Liver (tissue), 8 donors: ENCODE measurements at regions not wholly inside any gene's neighbourhood (a gene's known extent, or its start where the extent isn't known, plus 50 kb on each side); places are given as distances from the start of the nearest gene placed in this dataset.
"Not testable (repeated sequence)": the region's sequence is repeated elsewhere in the genome, so short reads cannot be mapped to it uniquely, and the experiment has no call there.

ENCODE experiments used
- DNase-seq: peaks from one replicate; pipeline ENCODE4 v3.0.0-alpha.2; 2017; ENCODE audit warnings: low spot score
- H3K27ac ChIP-seq, 2 donors: one replicate each; pipeline ENCODE4 v1.7.0; 2013; ENCODE audit warnings: inconsistent platforms in 2 of 2, low read length in 2 of 2, control low read depth in 1 of 2, low read depth in 1 of 2, mild to moderate bottlenecking in 1 of 2
- H3K27me3 ChIP-seq, 4 donors: one replicate each; pipeline versions ENCODE4 v1.6.1 to v1.7.0; 2013; ENCODE audit warnings: low read length in 3 of 4, inconsistent platforms in 1 of 4, mild to moderate bottlenecking in 1 of 4, moderate library complexity in 1 of 4; ENCODE audit not compliant: control insufficient read depth in 4 of 4, insufficient read depth in 4 of 4
- H3K36me3 ChIP-seq, 4 donors: one replicate each; pipeline versions ENCODE4 v1.6.1 to v1.7.0; 2013; ENCODE audit warnings: low read length in 3 of 4, mild to moderate bottlenecking in 3 of 4, low read depth in 1 of 4, moderate library complexity in 1 of 4; ENCODE audit not compliant: control insufficient read depth in 4 of 4, insufficient read depth in 3 of 4
- H3K4me1 ChIP-seq, 4 donors: one replicate each; pipeline versions ENCODE4 v1.6.1 to v1.7.0; 2013; ENCODE audit warnings: low read length in 3 of 4, mild to moderate bottlenecking in 3 of 4, moderate library complexity in 1 of 4; ENCODE audit not compliant: control insufficient read depth in 4 of 4, insufficient read depth in 4 of 4
- H3K4me3 ChIP-seq, 3 donors: one replicate each; pipeline versions ENCODE4 v1.6.1 to v1.7.0; 2013; ENCODE audit warnings: low read length in 3 of 3, control low read depth in 1 of 3, low read depth in 1 of 3, mild to moderate bottlenecking in 1 of 3
- H3K9ac ChIP-seq, 2 donors: one replicate each; pipeline ENCODE4 v1.7.0; 2013; ENCODE audit warnings: low read length in 2 of 2, mild to moderate bottlenecking in 2 of 2, moderate library complexity in 2 of 2, control low read depth in 1 of 2, low read depth in 1 of 2
- H3K9me3 ChIP-seq, 4 donors: one replicate each; pipeline versions ENCODE4 v1.6.1 to v1.7.0; 2013; ENCODE audit warnings: low read length in 3 of 4; ENCODE audit not compliant: control insufficient read depth in 4 of 4
- CTCF ChIP-seq: fragments of 150-350 bp; IDR thresholded peaks from 2 replicates; pipeline ENCODE4 v1.5.1; 2017; ENCODE audit warnings: improper control_type of control experiment, low read depth, low read length; ENCODE audit not compliant: missing input control
- RAD21 ChIP-seq, 2 donors: IDR thresholded peaks; 2 replicates each; pipeline ENCODE4 v1.6.1; 2016; ENCODE audit warnings: antibody characterized with exemption in 2 of 2, mild to moderate bottlenecking in 2 of 2
- WGBS: extraction: QIAGEN DNeasy Blood & Tissue Kit; methylation state at CpG from one replicate; pipeline ENCODE4 v1.1.7; 2013; 5-methylcytosine and 5-hydroxymethylcytosine counted together
- donor health status: healthy.
- donor health status: healthy.
- donor health status: healthy.
- donor health status: healthy.
- donor health status: healthy.

GRCh38 chr17:30714825-30715622, 109.5 kb downstream of the CRLF3 start:
- not testable (repeated sequence) for H3K36me3 ChIP-seq, H3K27ac ChIP-seq, DNase-seq, H3K4me3 ChIP-seq, H3K9ac ChIP-seq, H3K9me3 ChIP-seq, H3K4me1 ChIP-seq, H3K27me3 ChIP-seq
- WGBS = 71% methylated on average over 25 of the region's 25 CpGs
- TF ChIP-seq RAD21 (IDR thresholded peaks at IDR 0.05) (peak; percentile 38 to 64), CTCF (peak; percentile 24)

GRCh38 chr17:30713805-30714204, 110.7 kb downstream of the CRLF3 start:
- not testable (repeated sequence) for H3K27me3 ChIP-seq, H3K27ac ChIP-seq, H3K9ac ChIP-seq, H3K4me1 ChIP-seq, DNase-seq, H3K36me3 ChIP-seq, H3K4me3 ChIP-seq, H3K9me3 ChIP-seq
- WGBS = 71% methylated on average over 10 of the region's 10 CpGs

- H3K4me1 ChIP-seq = peaks cover 5 to 17% (median 7%) of the 10 kb centered on the region in 4 donors
- WGBS = 83% methylated on average over 3 of the region's 3 CpGs
- not testable (repeated sequence) for H3K9ac ChIP-seq, H3K4me3 ChIP-seq, H3K27ac ChIP-seq, H3K9me3 ChIP-seq, H3K36me3 ChIP-seq, H3K27me3 ChIP-seq, DNase-seq
Observed at GRCh38 chr17:30712859-30713258, 111.6 kb downstream of the CRLF3 start.

GRCh38 chr17:30711626-30712507, 112.6 kb downstream of the CRLF3 start:
- H3K9ac ChIP-seq, H3K4me3 ChIP-seq, H3K36me3 ChIP-seq, H3K9me3 ChIP-seq, H3K27ac ChIP-seq, H3K27me3 ChIP-seq, DNase-seq: not testable (repeated sequence)
- 77% methylated on average over 30 of the region's 30 CpGs for WGBS
- peaks cover 6 to 17% (median 7%) of the 10 kb centered on the region in 4 donors for H3K4me1 ChIP-seq

GRCh38 chr17:30711176-30711575, 113.3 kb downstream of the CRLF3 start:
- not testable (repeated sequence) for H3K27me3 ChIP-seq, DNase-seq
- 81% methylated on average over 8 of the region's 8 CpGs for WGBS

GRCh38 chr17:30710276-30711088, 114.0 kb downstream of the CRLF3 start:
- not testable (repeated sequence) for H3K27me3 ChIP-seq, H3K9ac ChIP-seq, DNase-seq, H3K27ac ChIP-seq, H3K9me3 ChIP-seq, H3K36me3 ChIP-seq
- peaks cover 6 to 20% (median 9%) of the 10 kb centered on the region in 4 donors for H3K4me1 ChIP-seq
- H3K4me3 ChIP-seq = peak overlapping the region in 1 of 3 donors; percentile 60
- WGBS = 27% methylated on average over 31 of the region's 31 CpGs

More at GRCh38 chr17:30711176-30711575, 113.3 kb downstream of the CRLF3 start:
- H3K4me1 ChIP-seq = peaks cover 6 to 18% (median 8%) of the 10 kb centered on the region in 4 donors
- H3K4me3 ChIP-seq, H3K27ac ChIP-seq, H3K9me3 ChIP-seq, H3K9ac ChIP-seq, H3K36me3 ChIP-seq: not testable (repeated sequence)
